Urothelium cell line (cell line): ENCODE measurements at regions not wholly inside any gene's neighbourhood (a gene's known extent, or its start where the extent isn't known, plus 50 kb on each side); places are given as distances from the start of the nearest gene placed in this dataset.

Experiments used
- DNase-seq: peaks from one replicate; pipeline ENCODE4 v3.0.0; 2011; ENCODE audit warnings: low spot score, mixed read lengths
- FAIRE-seq: peaks from 2 replicates; lab custom pipeline; 2011; peaks lifted over from hg19 to GRCh38; lab: Jason Lieb, UNC

- DNase-seq (no peak), FAIRE-seq (no peak)
Measured at GRCh38 chr12:118606690-118607089, 230.3 kb downstream of the SUDS3 start.

- DNase-seq (no peak), FAIRE-seq (no peak)
Measured at GRCh38 chr12:118607831-118608230, 231.5 kb downstream of the SUDS3 start.

- FAIRE-seq (no peak), DNase-seq (no peak)
Measured at GRCh38 chr12:118608770-118609344, 232.5 kb downstream of the SUDS3 start.

GRCh38 chr12:118611295-118611694, 234.9 kb downstream of the SUDS3 start:
- DNase-seq, result no peak
- no peak for FAIRE-seq

- DNase-seq (no peak), FAIRE-seq (no peak)
Measured at GRCh38 chr12:118611770-118612169, 235.4 kb downstream of the SUDS3 start.

- FAIRE-seq (no peak), DNase-seq (no peak)
Measured at GRCh38 chr12:118617611-118618450, 241.5 kb downstream of the SUDS3 start.

GRCh38 chr12:118618695-118619094, 242.3 kb downstream of the SUDS3 start:
- FAIRE-seq (no peak), DNase-seq (no peak)

DNA sequence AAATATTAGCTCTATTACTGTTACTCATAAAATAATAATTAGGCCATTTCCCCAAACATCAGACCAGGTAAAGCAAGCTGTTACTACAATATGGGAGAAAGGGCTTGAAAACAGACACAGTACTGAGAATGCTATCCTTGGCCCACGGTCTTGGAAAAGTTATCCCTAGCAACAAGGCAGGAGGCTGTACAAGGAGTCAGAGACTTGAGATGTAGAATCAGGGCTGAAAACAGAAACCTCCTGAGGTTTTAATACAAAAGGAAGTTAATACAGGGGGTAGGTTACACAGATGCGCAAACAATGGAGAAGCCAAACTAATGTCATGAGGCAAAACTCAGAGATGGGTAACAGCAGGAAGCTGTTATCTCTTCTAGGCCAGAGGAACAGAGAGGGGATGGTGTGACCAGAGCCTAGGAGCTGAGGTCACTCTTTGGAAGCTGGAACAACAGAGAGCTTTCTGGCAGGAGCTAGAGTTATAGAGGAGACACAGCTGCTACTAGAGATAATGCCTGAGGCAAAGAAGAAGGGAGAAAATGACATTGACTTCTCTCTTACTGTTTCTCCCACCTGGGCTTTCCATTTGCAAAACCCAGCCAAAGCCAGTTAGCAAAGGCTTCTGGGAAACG, 248.8 kb downstream of the SUDS3 start:
- DNase-seq (no peak), FAIRE-seq (no peak)

DNA sequence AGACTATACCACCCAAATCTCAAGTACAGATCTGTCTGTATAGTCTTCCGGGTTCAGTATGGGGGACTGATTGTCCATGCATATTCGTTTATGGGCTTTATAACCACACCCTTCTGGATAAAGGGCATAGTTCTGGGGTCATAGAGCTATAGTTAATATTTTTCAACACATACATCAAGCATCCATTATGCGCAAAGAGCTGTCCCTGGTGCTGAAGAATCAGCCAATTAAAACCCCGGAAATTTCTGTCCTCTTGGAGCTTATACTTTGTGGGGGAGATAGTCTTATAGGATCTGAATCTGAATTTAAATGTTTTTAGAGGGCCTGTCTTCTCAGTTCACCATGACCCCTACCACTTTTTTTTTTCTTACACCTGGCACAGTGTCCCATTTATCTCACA, 256.7 kb downstream of the SUDS3 start:
- FAIRE-seq, result no peak

DNA sequence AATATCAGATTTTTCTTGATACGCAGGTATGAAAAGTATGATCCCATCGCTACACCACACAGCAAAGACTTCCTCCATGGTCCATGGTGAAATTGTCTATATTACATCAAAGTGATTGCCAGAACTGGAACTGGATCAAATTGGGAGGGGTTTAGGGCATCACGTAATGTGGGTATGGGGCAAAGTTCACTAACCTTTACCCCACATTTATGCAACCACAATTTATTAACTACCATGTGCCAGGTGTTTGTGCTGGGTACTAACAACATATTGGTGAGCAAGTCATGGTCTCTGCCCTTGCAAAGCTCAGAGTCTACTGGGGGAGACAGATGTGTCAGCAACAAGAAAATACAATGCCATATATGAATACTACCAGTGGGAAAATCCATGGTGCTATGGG, 258.9 kb downstream of the SUDS3 start:
- DNase-seq (no peak), FAIRE-seq (no peak)

More for the DNA sequence above, 256.7 kb downstream of the SUDS3 start:
- DNase-seq, result peak; percentile 7

DNA sequence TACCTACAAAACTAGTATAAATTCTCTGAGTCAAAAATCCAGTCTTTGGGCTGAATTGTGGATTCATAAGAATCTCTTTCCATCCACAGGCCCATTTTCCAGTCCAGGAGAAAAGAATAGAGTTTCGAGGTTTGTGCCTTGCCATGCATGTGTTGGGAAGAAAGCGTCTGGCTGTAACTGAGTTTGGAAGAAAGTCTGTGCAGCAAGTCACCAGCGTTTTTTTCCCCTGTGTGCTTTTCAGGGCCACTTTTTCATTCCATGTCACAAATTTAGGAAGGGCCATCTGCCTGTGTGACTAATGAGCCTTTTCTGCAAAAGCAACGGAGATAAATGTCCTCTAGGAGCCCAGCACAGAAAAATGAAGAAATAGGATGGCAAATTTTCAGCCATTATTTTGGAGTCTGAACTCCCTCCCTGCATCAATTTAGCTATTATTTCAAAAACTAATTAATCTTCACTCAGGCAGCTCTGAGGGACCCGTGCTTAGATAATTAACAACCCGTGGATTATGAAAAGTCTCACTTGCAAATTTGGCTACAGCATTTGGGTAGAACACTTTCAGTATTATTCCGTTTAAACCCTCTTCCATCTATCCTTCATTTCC, 261.5 kb downstream of the SUDS3 start:
- FAIRE-seq, result no peak
- DNase-seq, result no peak

DNA sequence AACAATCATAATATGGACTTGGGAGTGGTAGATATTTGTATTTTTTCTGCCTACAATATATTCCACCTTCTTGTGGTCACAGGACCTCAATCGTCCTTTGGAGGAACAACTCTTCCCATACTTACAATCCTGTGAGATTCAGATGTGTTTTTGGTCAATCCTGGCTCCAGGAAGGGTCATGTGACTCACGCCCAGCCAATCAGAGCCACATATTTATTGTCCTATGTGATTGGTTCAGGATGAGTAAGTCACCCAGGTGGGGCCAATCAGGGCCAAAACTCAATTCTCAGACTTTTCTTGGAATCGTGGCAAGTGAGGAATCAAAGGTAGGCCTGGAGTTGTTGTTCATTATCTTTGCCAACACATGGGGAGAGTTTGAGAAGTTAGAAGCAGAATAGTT, 264.9 kb downstream of the SUDS3 start:
- no peak for DNase-seq
- FAIRE-seq, result no peak

DNA sequence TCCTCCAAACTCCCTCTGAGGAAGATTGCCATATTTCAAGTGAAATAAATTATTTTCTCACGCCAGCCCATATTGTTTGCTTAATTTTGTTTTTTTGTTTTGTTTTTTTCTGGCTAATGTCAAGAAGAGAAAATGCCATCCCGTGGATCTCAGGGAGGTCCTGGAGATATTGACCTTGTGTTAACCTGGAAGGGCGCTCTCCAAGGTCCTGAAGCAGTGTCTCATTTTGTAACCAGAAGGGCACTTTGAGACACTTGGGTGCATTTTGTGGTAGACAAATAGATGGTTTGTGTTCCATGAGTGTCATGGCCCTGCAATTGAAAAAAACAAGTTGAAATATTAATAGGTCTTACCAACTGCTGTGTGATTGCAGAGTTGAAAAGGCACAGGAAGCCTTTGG, 268.9 kb downstream of the SUDS3 start:
- FAIRE-seq, result no peak
- DNase-seq, result peak; percentile 31

DNA sequence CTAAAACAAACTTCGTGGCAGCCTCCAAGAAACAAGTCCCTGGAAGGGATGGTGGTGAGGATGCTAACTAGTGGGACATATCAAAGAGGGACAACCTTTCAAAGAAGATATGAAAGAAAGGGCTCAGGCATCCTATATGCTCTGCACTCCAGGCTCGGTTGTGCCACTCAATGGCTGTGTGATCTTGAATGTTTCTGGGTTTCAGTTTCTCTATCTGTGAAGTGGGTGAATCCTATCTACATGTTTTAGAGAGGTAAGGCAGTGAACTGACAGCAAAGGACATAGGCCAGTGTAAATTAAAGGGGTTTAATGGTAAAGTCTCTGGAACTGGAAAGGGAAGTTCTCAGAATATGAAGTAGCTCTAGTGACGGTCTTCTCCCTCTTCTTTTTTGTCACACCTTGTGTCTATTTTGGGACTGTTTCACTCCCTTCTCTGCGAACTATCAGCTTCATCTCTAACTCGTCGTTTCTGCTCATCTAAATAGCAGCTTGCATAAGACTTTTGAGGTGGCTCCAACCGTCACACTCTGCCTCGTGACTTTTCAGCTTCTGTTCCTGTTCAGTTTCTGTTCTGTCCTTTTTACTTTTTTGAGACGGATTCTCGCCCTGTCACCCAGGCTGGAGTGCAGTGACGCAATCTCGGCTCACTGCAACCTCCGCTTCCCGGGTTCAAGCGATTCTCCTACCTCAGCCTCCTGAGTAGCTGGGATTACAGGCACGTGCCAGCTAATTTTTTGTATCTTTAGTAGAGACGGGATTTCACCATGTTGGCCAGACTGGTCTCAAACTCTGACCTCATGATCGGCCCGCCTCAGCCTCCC, 273.6 kb downstream of the SUDS3 start:
- DNase-seq, result no peak
- no peak for FAIRE-seq

DNA sequence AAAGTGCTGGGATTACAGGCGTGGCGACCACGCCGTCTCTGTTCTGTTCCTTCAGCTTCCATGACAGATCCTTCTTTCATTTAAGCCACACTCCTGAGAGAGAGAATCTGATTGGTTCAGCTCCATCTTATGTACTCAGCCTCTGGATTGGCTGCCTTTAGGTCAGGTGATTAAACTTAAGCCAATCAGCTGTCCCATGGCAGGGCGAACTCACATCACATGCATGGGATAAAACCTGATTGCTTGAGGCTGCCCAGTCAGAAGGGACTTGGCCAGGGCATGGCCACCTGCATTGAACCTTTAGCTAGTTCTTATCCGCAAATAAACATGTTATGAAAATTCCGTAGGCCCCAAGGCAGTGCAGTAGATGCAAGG, 274.2 kb downstream of the SUDS3 start:
- DNase-seq (peak; percentile 14), FAIRE-seq (no peak)

DNA sequence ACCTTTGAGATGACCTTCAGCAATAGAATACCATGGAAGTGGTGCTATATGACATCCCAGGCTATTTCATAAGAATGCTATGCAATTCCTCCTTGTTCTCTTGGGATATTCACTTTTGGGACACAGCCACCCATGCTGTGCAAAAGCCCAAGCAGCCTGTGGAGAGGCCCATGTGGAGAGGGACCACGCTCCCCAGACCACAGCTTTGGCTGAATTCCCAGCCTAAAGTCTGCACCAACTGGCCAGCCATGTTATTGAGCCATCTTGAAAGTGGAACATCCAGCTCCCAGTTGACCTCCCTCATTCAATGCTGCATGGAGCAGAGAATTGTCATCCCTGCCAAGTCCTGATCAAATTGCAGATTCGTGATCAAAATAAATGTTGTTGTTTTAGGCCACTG, 275.1 kb downstream of the SUDS3 start:
- FAIRE-seq (no peak), DNase-seq (no peak)

DNA sequence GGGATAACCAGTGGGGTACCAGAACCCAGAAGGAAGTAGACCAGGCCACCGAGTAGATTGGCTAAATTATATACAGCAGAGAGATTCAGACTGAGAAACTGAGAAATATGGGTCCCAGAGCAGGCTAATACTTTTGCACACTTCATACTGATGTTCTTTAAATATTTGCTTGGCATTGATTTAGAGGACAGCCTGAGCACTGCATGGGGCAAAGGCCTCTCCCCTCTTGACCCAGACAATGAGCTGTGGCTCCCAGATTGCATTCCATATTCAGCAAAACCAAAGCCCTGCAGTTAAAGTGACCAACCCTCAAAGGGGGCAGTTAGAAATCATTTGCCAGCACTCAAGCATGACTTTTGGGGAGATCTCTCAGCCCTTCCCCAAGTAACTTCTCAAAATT, 279.2 kb downstream of the SUDS3 start:
- DNase-seq (no peak), FAIRE-seq (no peak)

DNA sequence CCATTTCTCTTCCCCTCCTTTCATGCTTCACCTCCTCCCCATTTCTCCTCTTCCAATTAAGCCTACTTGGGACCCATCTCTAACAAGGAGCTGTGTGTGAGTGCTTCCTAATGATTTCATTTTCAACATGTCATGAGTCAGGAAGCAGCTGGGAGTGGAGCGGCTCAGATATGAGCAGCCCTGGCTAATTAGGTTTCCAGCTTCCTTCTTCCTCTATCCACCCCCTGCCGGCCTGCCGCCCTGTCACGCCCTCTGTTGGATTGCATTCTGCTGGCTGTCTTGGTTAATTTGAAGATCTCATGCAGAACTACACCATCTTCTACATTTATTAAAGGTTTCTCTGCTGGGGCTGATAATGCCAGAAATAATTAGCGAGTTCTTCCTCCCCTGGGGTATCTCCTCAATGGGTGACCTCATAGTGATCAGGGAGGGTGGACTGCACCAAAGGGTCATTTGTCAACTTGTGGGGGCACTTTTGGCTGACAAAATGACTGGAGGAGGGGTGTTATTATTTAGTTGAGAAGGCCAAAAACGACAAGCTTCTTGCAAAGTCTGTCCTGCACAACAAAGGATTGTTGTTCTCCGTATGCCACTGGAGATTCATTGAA, 300.9 kb upstream of the SRRM4 start:
- FAIRE-seq, result no peak
- DNase-seq, result no peak

- FAIRE-seq, result no peak
- no peak for DNase-seq
Measured at GRCh38 chr12:118682656-118683055, 298.7 kb upstream of the SRRM4 start.

- no peak for FAIRE-seq
Measured at GRCh38 chr12:118685983-118686607, 295.2 kb upstream of the SRRM4 start.

More at GRCh38 chr12:118685983-118686607, 295.2 kb upstream of the SRRM4 start:
- DNase-seq, result no peak
